Effector memory CD4-positive, alpha-beta T cell (primary cell): ENCODE measurements at regions not wholly inside any gene's neighbourhood (a gene's known extent, or its start where the extent isn't known, plus 50 kb on each side); places are given as distances from the start of the nearest gene placed in this dataset.

Experiments used
- DNase-seq, 3 donors: peaks; one replicate each; pipeline ENCODE4 v3.0.0-alpha.2; 2020
- H3K27ac ChIP-seq: 2 replicates; pipeline ENCODE4 v1.7.0; 2013; ENCODE audit warnings: mild to moderate bottlenecking, low read length, moderate library complexity; ENCODE audit not compliant: insufficient read depth, poor library complexity, severe bottlenecking
- H3K27me3 ChIP-seq: replicated peaks from 2 replicates; pipeline ENCODE4 v1.7.0; 2013; ENCODE audit warnings: mild to moderate bottlenecking, low read length; ENCODE audit not compliant: insufficient read depth, control insufficient read depth, poor library complexity, severe bottlenecking
- H3K36me3 ChIP-seq: 2 replicates; pipeline ENCODE4 v1.7.0; 2013; ENCODE audit warnings: mild to moderate bottlenecking, low read length, moderate library complexity; ENCODE audit not compliant: control insufficient read depth, insufficient read depth
- H3K4me1 ChIP-seq: 2 replicates; pipeline ENCODE4 v1.7.0; 2013; ENCODE audit warnings: low read length, mild to moderate bottlenecking; ENCODE audit not compliant: control insufficient read depth, insufficient read depth, poor library complexity, severe bottlenecking
- H3K4me3 ChIP-seq: 2 replicates; pipeline ENCODE4 v1.7.0; 2013; ENCODE audit warnings: low read length, low read depth, mild to moderate bottlenecking; ENCODE audit not compliant: insufficient read depth, poor library complexity, severe bottlenecking
- H3K9me3 ChIP-seq: 2 replicates; pipeline ENCODE4 v1.7.0; 2013; ENCODE audit warnings: mild to moderate bottlenecking, low read length, moderate library complexity; ENCODE audit not compliant: control insufficient read depth

- no peak overlapping the region for H3K27ac ChIP-seq
- H3K36me3 ChIP-seq, result no peaks in the 10 kb centered on the region
- no peaks in the 10 kb centered on the region for H3K4me1 ChIP-seq
- H3K4me3 ChIP-seq, result no peak overlapping the region
- H3K27me3 ChIP-seq, result no peaks in the 10 kb centered on the region
- DNase-seq, result no peak
- no peaks in the 10 kb centered on the region for H3K9me3 ChIP-seq
Measured at GRCh38 chr3:67710396-67710795, 56.0 kb upstream of the SUCLG2 start.

GRCh38 chr3:67706934-67707333 is 52.5 kb upstream of the SUCLG2 start:
- H3K36me3 ChIP-seq, result no peaks in the 10 kb centered on the region
- no peaks in the 10 kb centered on the region for H3K4me1 ChIP-seq
- no peak for DNase-seq
- no peaks in the 10 kb centered on the region for H3K9me3 ChIP-seq
- no peaks in the 10 kb centered on the region for H3K27me3 ChIP-seq
- no peak overlapping the region for H3K4me3 ChIP-seq
- no peak overlapping the region for H3K27ac ChIP-seq

- no peak overlapping the region for H3K27ac ChIP-seq
- H3K27me3 ChIP-seq, result no peaks in the 10 kb centered on the region
- H3K36me3 ChIP-seq, result no peaks in the 10 kb centered on the region
- H3K4me1 ChIP-seq, result no peaks in the 10 kb centered on the region
- no peak overlapping the region for H3K4me3 ChIP-seq
- no peak for DNase-seq
- no peaks in the 10 kb centered on the region for H3K9me3 ChIP-seq
Measured at GRCh38 chr3:67704322-67704721, 49.9 kb upstream of the SUCLG2 start.
